Testis (tissue), 2 donors: ENCODE measurements at regions not wholly inside any gene's neighbourhood (a gene's known extent, or its start where the extent isn't known, plus 50 kb on each side); places are given as distances from the start of the nearest gene placed in this dataset.
"Not testable (repeated sequence)": the region's sequence is repeated elsewhere in the genome, so short reads cannot be mapped to it uniquely, and the experiment has no call there.

Experiments used
- DNase-seq: peaks from one replicate; pipeline ENCODE4 v3.0.0-alpha.2; 2019
- H3K27ac ChIP-seq, 2 donors: fragments of 200-600 bp; sonication (generic); one replicate each; pipeline ENCODE4 v1.5.1; 2019
- H3K27me3 ChIP-seq: fragments of 200-600 bp; sonication (generic); one replicate; pipeline ENCODE4 v1.5.1; 2019
- H3K36me3 ChIP-seq: fragments of 200-600 bp; sonication (generic); one replicate; pipeline ENCODE4 v1.5.1; 2017; ENCODE audit warnings: low read depth; ENCODE audit errors: missing control alignments
- H3K4me1 ChIP-seq: fragments of 200-600 bp; sonication (generic); one replicate; pipeline ENCODE4 v1.5.1; 2019
- H3K4me3 ChIP-seq, 2 donors: fragments of 200-600 bp; sonication (generic); one replicate each; pipeline ENCODE4 v1.5.1; 2017 to 2019
- H3K9me3 ChIP-seq: fragments of 200-600 bp; sonication (generic); one replicate; pipeline ENCODE4 v1.5.1; 2017
- CTCF ChIP-seq, 3 experiments: fragments of 450-650 bp in 2 of 3; fragments of 200-600 bp in 1 of 3; sonication (generic) in 1 of 3; IDR thresholded peaks; one replicate each; pipeline ENCODE4 v1.5.1; 2016 to 2019; ENCODE audit warnings: antibody characterized with exemption in 3 of 3, mild to moderate bottlenecking in 2 of 3, moderate library complexity in 1 of 3
- POLR2A ChIP-seq: fragments of 450-650 bp; IDR thresholded peaks from one replicate; pipeline ENCODE4 v1.6.1; 2017; ENCODE audit warnings: antibody characterized with exemption, mild to moderate bottlenecking, moderate library complexity
- WGBS, 2 donors: methylation state at CpG; one replicate each; pipeline ENCODE4 v1.1.5; 2018; 5-methylcytosine and 5-hydroxymethylcytosine counted together
- intact Hi-C: fragments of 100-400 bp; cut with DNase I; formaldehyde crosslinking; loops from one replicate; pipeline ENCODE4 v1.15.1; 2023; ENCODE audit warnings: low total_unique reads

DNA sequence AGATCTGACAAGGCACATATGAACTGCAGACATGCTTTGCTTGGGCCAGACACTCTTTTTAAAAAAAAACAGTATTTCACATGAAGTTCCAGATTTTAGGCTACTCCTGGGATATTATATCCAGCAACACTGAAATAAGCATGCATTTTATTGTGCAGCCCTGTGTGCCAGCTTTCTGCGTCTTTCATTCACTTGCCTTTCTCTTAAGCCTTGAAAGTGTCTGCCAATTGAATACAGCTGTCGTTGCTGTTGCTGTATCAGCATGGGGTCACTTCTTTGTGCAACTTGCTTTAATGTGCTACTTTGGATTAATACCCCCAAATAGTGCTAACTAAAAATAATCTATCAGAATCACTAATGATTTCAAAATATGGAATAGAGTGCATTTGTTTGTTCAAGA, 657.8 kb downstream of the SLITRK6 start:
- DNase-seq, result no peak
- Histone ChIP-seq H3K4me1 (no peaks in the 10 kb centered on the region), H3K36me3 (no peaks in the 10 kb centered on the region), H3K9me3 (no peaks in the 10 kb centered on the region), H3K4me3 (no peak overlapping the region), H3K27ac (no peak overlapping the region), H3K27me3 (no peaks in the 10 kb centered on the region)
- intact Hi-C loops, result no loop called here
- TF ChIP-seq CTCF (IDR thresholded peaks at IDR 0.05) (no peak), POLR2A (no peak)
- 67 to 77% methylated on average over 2 of the region's 2 CpGs for WGBS, 2 donors

DNA sequence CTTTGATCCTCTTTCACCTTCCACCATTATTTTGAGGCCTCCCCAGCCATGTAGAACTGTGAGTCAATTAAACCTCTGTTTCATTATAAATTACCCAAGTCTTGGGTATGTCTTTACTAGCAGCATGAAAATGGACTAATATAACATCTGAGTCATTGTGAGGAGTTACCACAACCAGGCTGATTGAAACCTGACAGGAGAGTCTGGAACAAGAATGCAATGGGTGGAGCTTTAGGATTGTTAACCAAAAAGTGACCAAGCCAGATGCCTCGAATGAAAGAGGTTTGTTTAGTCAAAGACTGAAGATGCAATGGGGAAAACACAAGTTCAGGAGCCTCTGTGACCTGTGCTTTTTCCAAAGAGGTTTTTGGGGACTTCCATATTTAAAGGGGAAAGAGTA, 659.0 kb downstream of the SLITRK6 start:
- WGBS, 2 donors, result 72 to 75% methylated on average over 1 of the region's 1 CpG
- TF ChIP-seq CTCF (IDR thresholded peaks at IDR 0.05) (no peak), POLR2A (no peak)
- Histone ChIP-seq H3K9me3 (no peaks in the 10 kb centered on the region), H3K4me1 (no peaks in the 10 kb centered on the region), H3K36me3 (no peaks in the 10 kb centered on the region), H3K27ac (no peak overlapping the region), H3K4me3 (no peak overlapping the region), H3K27me3 (no peaks in the 10 kb centered on the region)
- DNase-seq, result no peak
- intact Hi-C loops, result no loop called here

DNA sequence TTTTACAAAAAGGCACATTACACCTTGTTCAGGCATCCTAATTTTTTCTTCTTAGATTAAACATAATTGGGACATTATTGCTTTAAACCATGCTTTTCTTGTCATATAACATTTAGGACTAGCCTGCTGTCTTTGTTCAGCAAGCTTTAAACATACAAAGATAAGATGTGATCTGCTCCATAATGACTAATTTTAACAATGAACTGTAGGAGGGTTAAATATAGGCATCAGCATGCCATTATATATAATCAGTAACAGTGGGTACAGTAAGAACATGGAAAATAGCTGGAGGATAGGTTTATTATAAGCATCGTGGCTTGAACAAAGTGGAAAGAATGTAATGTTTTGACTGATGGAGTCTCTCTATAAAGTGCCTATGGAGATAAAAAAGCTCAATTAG, 661.7 kb downstream of the SLITRK6 start:
- intact Hi-C loops, result no loop called here
- Histone ChIP-seq H3K27me3 (no peaks in the 10 kb centered on the region), H3K36me3 (no peaks in the 10 kb centered on the region), H3K4me3 (no peak overlapping the region), H3K4me1 (no peaks in the 10 kb centered on the region), H3K9me3 (no peaks in the 10 kb centered on the region), H3K27ac (no peak overlapping the region)
- no peak for DNase-seq
- 33 to 64% methylated on average over 1 of the region's 1 CpG for WGBS, 2 donors
- TF ChIP-seq CTCF (IDR thresholded peaks at IDR 0.05) (no peak), POLR2A (no peak)

GRCh38 chr13:85132986-85133385, 666.2 kb downstream of the SLITRK6 start:
- no peaks in the 10 kb centered on the region for H3K4me1 ChIP-seq
- H3K9me3 ChIP-seq, result no peaks in the 10 kb centered on the region
- no peak overlapping the region for H3K4me3 ChIP-seq
- 93 to 94% methylated on average over 6 of the region's 6 CpGs for WGBS, 2 donors
- H3K27me3 ChIP-seq, result no peaks in the 10 kb centered on the region
- intact Hi-C loops, result no loop called here
- TF ChIP-seq CTCF (IDR thresholded peaks at IDR 0.05), result no peak
- TF ChIP-seq POLR2A, result no peak
- no peak overlapping the region for H3K27ac ChIP-seq
- no peak for DNase-seq
- H3K36me3 ChIP-seq, result no peaks in the 10 kb centered on the region

DNA sequence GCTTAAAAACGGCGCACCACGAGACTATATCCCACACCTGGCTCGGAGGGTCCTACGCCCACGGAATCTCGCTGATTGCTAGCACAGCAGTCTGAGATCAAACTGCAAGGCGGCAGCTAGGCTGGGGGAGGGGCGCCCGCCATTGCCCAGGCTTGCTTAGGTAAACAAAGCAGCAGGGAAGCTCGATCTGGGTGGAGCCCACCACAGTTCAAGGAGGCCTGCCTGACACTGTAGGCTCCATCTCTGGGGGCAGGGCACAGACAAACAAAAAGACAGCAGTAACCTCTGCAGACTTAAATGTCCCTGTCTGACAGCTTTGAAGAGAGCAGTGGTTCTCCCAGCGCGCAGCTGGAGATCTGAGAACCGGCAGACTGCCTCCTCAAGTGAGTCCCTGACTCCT, 675.7 kb downstream of the SLITRK6 start:
- H3K9me3 ChIP-seq, H3K36me3 ChIP-seq, DNase-seq, H3K27me3 ChIP-seq, H3K27ac ChIP-seq, H3K4me1 ChIP-seq, H3K4me3 ChIP-seq, intact Hi-C loops: not testable (repeated sequence)
- WGBS, 2 donors, result 80 to 82% methylated on average over 4 to 14 of the region's 14 CpGs
